Thyroid gland (tissue), 4 donors: ENCODE measurements at regions not wholly inside any gene's neighbourhood (a gene's known extent, or its start where the extent isn't known, plus 50 kb on each side); places are given as distances from the start of the nearest gene placed in this dataset.
"Not testable (repeated sequence)": the region's sequence is repeated elsewhere in the genome, so short reads cannot be mapped to it uniquely, and the experiment has no call there.

ENCODE experiments used
- DNase-seq, 2 donors: peaks; one replicate each; pipeline ENCODE4 v3.0.0-alpha.2; 2019
- H3K27ac ChIP-seq, 3 donors: fragments of 200-600 bp; sonication (generic); 1 replicate in 2 of 3; 2 replicates in 1 of 3; pipeline ENCODE4 v1.5.1; 2016 to 2019; ENCODE audit warnings: mild to moderate bottlenecking in 1 of 3, moderate library complexity in 1 of 3
- H3K27me3 ChIP-seq: fragments of 200-600 bp; sonication (generic); one replicate; pipeline ENCODE4 v1.5.1; 2019
- H3K36me3 ChIP-seq, 2 donors: fragments of 200-600 bp; sonication (generic); one replicate each; pipeline ENCODE4 v1.5.1; 2016 to 2019
- H3K4me1 ChIP-seq, 2 donors: fragments of 200-600 bp; sonication (generic); one replicate each; pipeline ENCODE4 v1.5.1; 2017 to 2019
- H3K4me3 ChIP-seq, 3 donors: fragments of 200-600 bp; sonication (generic); replicated peaks in 1 of 3; 1 replicate in 2 of 3; 2 replicates in 1 of 3; pipeline ENCODE4 v1.5.1; 2016; ENCODE audit warnings: mild to moderate bottlenecking in 1 of 3
- H3K9me3 ChIP-seq: fragments of 200-600 bp; sonication (generic); one replicate; pipeline ENCODE4 v1.5.1; 2017
- CTCF ChIP-seq, 6 experiments: fragments of 200-600 bp in 3 of 6; fragments of 450-650 bp in 3 of 6; sonication (generic) in 3 of 6; IDR thresholded peaks; one replicate each; pipeline ENCODE4 v1.5.1; 2016 to 2019; ENCODE audit warnings: antibody characterized with exemption in 6 of 6, mild to moderate bottlenecking in 2 of 6, inconsistent platforms in 1 of 6, moderate library complexity in 1 of 6
- POLR2A ChIP-seq, 2 donors: fragments of 450-650 bp; IDR thresholded peaks; one replicate each; pipeline ENCODE4 v1.6.1; 2017; ENCODE audit warnings: antibody characterized with exemption in 2 of 2, mild to moderate bottlenecking in 2 of 2, moderate library complexity in 1 of 2
- WGBS, 2 donors: methylation state at CpG; one replicate each; pipeline ENCODE4 v1.1.5; 2017; 5-methylcytosine and 5-hydroxymethylcytosine counted together
- intact Hi-C: fragments of 100-400 bp; cut with DNase I; formaldehyde crosslinking; loops from one replicate; pipeline ENCODE4 v1.15.1; 2023

DNA sequence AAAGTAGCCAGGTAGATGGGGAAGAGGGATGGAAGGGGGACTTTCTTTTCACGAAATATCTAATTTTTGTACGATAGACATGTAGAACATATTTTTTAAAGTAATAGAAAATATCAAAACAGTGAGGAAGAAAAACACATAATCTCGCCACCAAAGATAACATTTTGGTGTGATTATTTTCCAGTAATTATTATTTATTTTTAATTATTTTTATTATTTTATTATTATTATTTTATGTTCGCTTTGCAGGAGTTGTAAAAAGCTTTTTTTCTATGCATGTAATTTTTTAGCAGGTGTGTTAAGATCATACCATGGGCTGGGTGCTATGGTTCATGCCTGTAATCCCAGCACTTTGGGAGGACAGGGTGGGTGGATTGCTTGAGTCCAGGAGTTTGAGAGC, 85.6 kb upstream of the CCND2 start:
- Histone ChIP-seq H3K36me3 (no peaks in the 10 kb centered on the region), H3K27ac (no peak overlapping the region), H3K4me3 (no peak overlapping the region), H3K4me1 (peaks cover 0 to 6% of the 10 kb centered on the region in 2 donors), H3K9me3 (no peaks in the 10 kb centered on the region), H3K27me3 (no peaks in the 10 kb centered on the region)
- intact Hi-C loops: no loop called here
- WGBS, 2 donors: 87 to 96% methylated on average over 4 of the region's 4 CpGs
- TF ChIP-seq POLR2A (IDR thresholded peaks at IDR 0.05): no peak
- DNase-seq: no peak

- H3K27ac ChIP-seq, H3K9me3 ChIP-seq, H3K4me3 ChIP-seq, DNase-seq, intact Hi-C loops, H3K36me3 ChIP-seq, H3K4me1 ChIP-seq, H3K27me3 ChIP-seq: not testable (repeated sequence)
- 52 to 53% methylated on average over 3 of the region's 3 CpGs for WGBS, 2 donors
These were observed 86.2 kb upstream of the CCND2 start for GRCh38 chr12:4187315-4187714.

DNA sequence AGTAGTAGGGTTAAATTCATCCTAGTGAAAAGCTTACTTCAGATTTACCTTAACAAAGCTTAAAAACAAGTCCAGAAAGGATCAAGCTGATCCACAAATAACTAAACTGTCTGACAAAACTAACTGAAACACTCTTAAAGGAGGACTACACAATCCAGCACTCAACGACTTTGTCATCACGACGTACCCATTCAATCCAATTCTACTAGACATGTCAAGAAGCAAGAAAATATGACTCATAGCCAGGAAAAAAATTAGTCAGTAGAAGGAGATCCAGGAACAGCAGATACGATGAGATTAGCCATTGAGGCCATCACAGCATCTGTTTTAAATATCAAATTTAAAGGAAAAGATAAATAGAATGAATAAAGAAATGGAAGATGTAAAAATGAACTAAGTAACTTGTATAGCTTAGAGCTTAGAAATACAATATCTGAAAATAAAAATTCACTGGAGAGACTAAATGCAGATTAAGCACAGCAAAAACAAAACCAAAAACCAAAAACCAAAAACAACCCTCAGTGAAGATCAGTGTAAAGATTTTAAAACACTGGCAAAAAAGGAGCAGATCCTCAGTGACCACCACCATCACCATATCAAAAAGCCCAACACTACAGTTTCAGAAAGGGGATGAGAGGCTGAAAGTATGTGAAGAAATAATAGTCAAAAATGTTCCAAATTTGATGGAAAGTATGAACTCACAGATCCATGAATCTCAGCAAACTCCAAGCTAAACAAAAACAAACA, 95.0 kb upstream of the CCND2 start:
- 76 to 82% methylated on average over 4 of the region's 4 CpGs for WGBS, 2 donors
- no peaks in the 10 kb centered on the region for H3K4me1 ChIP-seq
- H3K27ac ChIP-seq: no peak overlapping the region
- intact Hi-C loops: no loop called here
- TF ChIP-seq CTCF (IDR thresholded peaks at IDR 0.05): no peak
- no peak for TF ChIP-seq POLR2A (IDR thresholded peaks at IDR 0.05)
- H3K9me3 ChIP-seq: no peaks in the 10 kb centered on the region
- H3K36me3 ChIP-seq: no peaks in the 10 kb centered on the region
- H3K4me3 ChIP-seq: no peak overlapping the region
- no peak for DNase-seq
- no peaks in the 10 kb centered on the region for H3K27me3 ChIP-seq

DNA sequence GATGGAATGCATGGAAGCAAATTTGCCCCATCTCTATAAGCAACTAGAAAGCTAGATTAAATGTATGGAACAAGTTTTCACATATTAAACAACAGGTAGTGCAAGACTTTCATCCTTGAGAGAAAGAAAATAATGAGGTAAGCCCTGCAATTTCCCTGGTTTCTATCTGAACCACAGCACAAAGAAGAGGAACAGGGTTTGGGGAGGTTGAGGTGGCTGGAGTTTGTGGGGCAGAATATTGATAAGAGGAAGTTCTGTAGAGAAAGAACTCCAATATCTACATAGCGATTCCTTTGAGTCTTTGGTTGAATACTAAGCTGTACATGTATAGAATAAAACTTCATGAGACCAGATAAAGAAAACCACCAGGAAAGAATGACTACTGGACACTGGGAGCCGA, 96.3 kb upstream of the CCND2 start:
- intact Hi-C loops: no loop called here
- no peak overlapping the region for H3K27ac ChIP-seq

DNA sequence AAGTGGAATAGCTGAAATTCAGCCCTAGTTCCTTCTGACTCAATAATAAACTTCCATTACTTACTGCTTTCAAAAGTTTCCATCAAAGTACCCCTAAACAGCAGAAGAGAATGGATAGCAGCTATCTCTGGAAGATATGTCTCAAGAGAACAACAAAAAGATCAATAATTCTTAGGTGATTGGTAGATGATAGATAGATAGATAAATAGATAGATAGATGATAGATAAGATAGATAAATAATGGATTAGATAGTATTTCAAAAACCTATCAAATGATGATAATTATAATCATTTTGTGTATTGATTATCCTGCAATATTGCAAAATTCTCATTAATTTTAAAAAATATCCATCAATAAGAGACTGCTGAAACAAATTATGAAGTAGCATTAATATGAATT, 97.4 kb upstream of the CCND2 start:
- H3K27me3 ChIP-seq: no peaks in the 10 kb centered on the region
- no peak overlapping the region for H3K27ac ChIP-seq
- no peak for DNase-seq
- H3K9me3 ChIP-seq: no peaks in the 10 kb centered on the region
- no peak overlapping the region for H3K4me3 ChIP-seq
- intact Hi-C loops: no loop called here
- no peaks in the 10 kb centered on the region for H3K36me3 ChIP-seq
- TF ChIP-seq POLR2A (IDR thresholded peaks at IDR 0.05): no peak
- no peak for TF ChIP-seq CTCF (IDR thresholded peaks at IDR 0.05)
- no peaks in the 10 kb centered on the region for H3K4me1 ChIP-seq

More for the DNA sequence above, 96.3 kb upstream of the CCND2 start:
- TF ChIP-seq CTCF (IDR thresholded peaks at IDR 0.05) (no peak), POLR2A (IDR thresholded peaks at IDR 0.05) (no peak)
- Histone ChIP-seq H3K4me3 (no peak overlapping the region), H3K9me3 (no peaks in the 10 kb centered on the region), H3K4me1 (no peaks in the 10 kb centered on the region), H3K27me3 (no peaks in the 10 kb centered on the region), H3K36me3 (no peaks in the 10 kb centered on the region)
- no peak for DNase-seq
- WGBS, 2 donors: 90 to 94% methylated on average over 2 of the region's 2 CpGs

DNA sequence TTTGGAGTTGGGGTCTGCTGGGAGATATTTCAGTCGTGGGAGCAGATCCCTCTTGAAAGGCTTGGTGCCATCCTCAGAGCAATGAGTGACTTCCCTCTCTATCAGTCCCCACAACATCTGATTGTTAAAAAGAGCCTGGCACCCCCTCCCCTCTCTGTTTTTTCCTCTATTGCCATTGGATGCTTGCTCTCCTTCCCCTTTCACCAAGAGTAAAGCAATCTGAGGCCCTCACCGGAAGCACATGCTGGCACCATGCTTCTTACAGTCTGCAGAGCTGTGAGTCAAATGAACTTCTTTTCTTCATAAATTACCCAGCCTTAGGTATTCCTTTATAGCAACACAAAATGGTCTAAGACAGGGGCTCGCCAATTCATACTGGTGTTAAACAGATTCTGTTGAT, 99.1 kb upstream of the CCND2 start:
- DNase-seq: no peak
- Histone ChIP-seq H3K4me3 (no peak overlapping the region), H3K36me3 (no peaks in the 10 kb centered on the region), H3K27me3 (no peaks in the 10 kb centered on the region), H3K27ac (no peak overlapping the region), H3K4me1 (peaks cover 0 to 4% of the 10 kb centered on the region in 2 donors), H3K9me3 (no peaks in the 10 kb centered on the region)
- intact Hi-C loops: no loop called here
- WGBS, 2 donors: 85 to 88% methylated on average over 3 of the region's 3 CpGs
- TF ChIP-seq POLR2A (IDR thresholded peaks at IDR 0.05): no peak
- no peak for TF ChIP-seq CTCF (IDR thresholded peaks at IDR 0.05)
